ENCODE measurements at regions not wholly inside any gene's neighbourhood (a gene's known extent, or its start where the extent isn't known, plus 50 kb on each side); places are given as distances from the start of the nearest gene placed in this dataset.

- in situ Hi-C loops (cut with HindIII; ENCODE audit: extremely low pct_ligation_motif_present, low pct_unique_long_range_greater_than_20kb), result no loop called here
- ATAC-seq (no peak), DNase-seq (ENCODE audit: low spot score) (no peak), FAIRE-seq (no peak)
- intact Hi-C loops (cut with micrococcal nuclease; ENCODE audit: unreplicated experiment), result no loop called here
- H3K4me3 ChIP-seq (replicated peaks in 1 of 3; ENCODE audit: insufficient read depth in 1 of 3, low read depth in 2 of 3, low read length in 3 of 3), result no peak overlapping the region
- BruUV-seq (replicated peaks), result no TSS peak
- POLR2A ChIA-PET, result interaction anchor here (0.9 to 1.4 kb wide), 3 partner anchors 41 to 64 kb away, joined by 3 read pairs; no protein-coding TSS in a partner anchor
- WGBS (ENCODE audit: low lambda C conversion rate), result 95% methylated on average over 9 of the region's 9 CpGs
- H3K27me3 ChIP-seq (ENCODE audit: control insufficient read depth in 1 of 2, insufficient read depth in 2 of 2, low read length in 2 of 2), result no peaks in the 10 kb centered on the region
- H3K36me3 ChIP-seq (replicated peaks in 1 of 2; ENCODE audit: control insufficient read depth in 1 of 2, insufficient read depth in 2 of 2, low read length in 2 of 2), result peaks cover 61 to 81% of the 10 kb centered on the region in 2 experiments
- no peaks in the 10 kb centered on the region for H3K79me2 ChIP-seq (ENCODE audit: insufficient read depth, low read length)
- H3K27ac ChIP-seq (ENCODE audit: extremely low read length, insufficient read depth, low read length), result no peak overlapping the region
- TF ChIP-seq RBM22 (optimal IDR thresholded peaks at IDR 0.05; ENCODE audit: low read length), result peak; percentile 12
- TF ChIP-seq ZFP1 (CRISPR knock-in tag; IDR thresholded peaks at IDR 0.05), result no peak
- TF ChIP-seq CHD4 (IDR thresholded peaks at IDR 0.05; ENCODE audit: borderline replicate concordance, low read length), result peak; percentile 52; the same call in 1 of the 2 replicates
- TF ChIP-seq PCBP2 (optimal IDR thresholded peaks at IDR 0.05; ENCODE audit: low read depth, low read length, poor library complexity, severe bottlenecking), result no peak
- peak; percentile 96 for TF ChIP-seq ZNF629 (CRISPR knock-in tag; conservative IDR thresholded peaks at IDR 0.05)
- 0 out of 2 replicates have a peak, but pooled peaks have one; percentile 6 for TF ChIP-seq ZFY (CRISPR knock-in tag; IDR thresholded peaks at IDR 0.05)
- TF ChIP-seq MTERF4 (CRISPR knock-in tag; IDR thresholded peaks at IDR 0.05), result 0 out of 2 replicates have a peak, but pooled peaks have one; percentile 23
- TF ChIP-seq ZMYM3 (CRISPR knock-in tag; IDR thresholded peaks at IDR 0.05), result peak; percentile 77
- H3K4me2 ChIP-seq (ENCODE audit: low read depth, low read length), result no peak overlapping the region
- no peak overlapping the region for H3K9ac ChIP-seq (ENCODE audit: insufficient read depth, low read depth, low read length)
- no peak overlapping the region for H2AFZ ChIP-seq (ENCODE audit: low read length)
- H4K20me1 ChIP-seq (ENCODE audit: insufficient read depth, low read length), result peaks cover 16% of the 10 kb centered on the region; the same call in 1 of the 2 replicates
- CTCF ChIA-PET (ENCODE audit: low intra/inter-chr PET ratio, low total read pairs), result interaction anchor here (0.7 to 2.9 kb wide), 6 partner anchors 22 to 163 kb away, joined by 3 to 46 read pairs (median 4); no protein-coding TSS in a partner anchor
- no peaks in the 10 kb centered on the region for H3K9me3 ChIP-seq (ENCODE audit: low read length)
- no peaks in the 10 kb centered on the region for H3K4me1 ChIP-seq (ENCODE audit: insufficient read depth, low read length)
Measured at GRCh38 chr17:77493901-77494663, 353.3 kb downstream of the SEC14L1 start.

Measured in HepG2 (cell line).